Ovary (tissue), 7 donors: ENCODE measurements at regions not wholly inside any gene's neighbourhood (a gene's known extent, or its start where the extent isn't known, plus 50 kb on each side); places are given as distances from the start of the nearest gene placed in this dataset.

ENCODE experiments used
- DNase-seq, 5 donors: peaks; one replicate each; pipeline ENCODE4 v3.0.0-alpha.2; 2019 to 2020
- H3K27ac ChIP-seq, 2 donors: fragments of 200-600 bp; one replicate each; pipeline versions ENCODE4 v1.5.1 to v1.8.0; 2019 to 2022
- H3K27me3 ChIP-seq: fragments of 200-600 bp; one replicate; pipeline ENCODE4 v1.8.0; 2022
- H3K36me3 ChIP-seq: fragments of 200-600 bp; sonication (generic); one replicate; pipeline ENCODE4 v1.5.1; 2019
- H3K4me1 ChIP-seq: one replicate; pipeline ENCODE4 v1.8.1; 2013; ENCODE audit warnings: mild to moderate bottlenecking, moderate library complexity; ENCODE audit not compliant: insufficient read depth
- H3K4me3 ChIP-seq: fragments of 200-600 bp; sonication (generic); one replicate; pipeline ENCODE4 v1.5.1; 2017
- H3K9me3 ChIP-seq, 2 donors: fragments of 200-600 bp in 1 of 2; sonication (generic) in 1 of 2; one replicate each; pipeline versions ENCODE4 v1.5.1 to v1.8.1; 2013 to 2019; ENCODE audit warnings: mild to moderate bottlenecking in 1 of 2, moderate library complexity in 1 of 2
- CTCF ChIP-seq, 3 donors: fragments of 450-650 bp in 2 of 3; fragments of 200-600 bp in 1 of 3; IDR thresholded peaks; one replicate each; pipeline versions ENCODE4 v1.5.1 to v1.8.0; 2016 to 2022; ENCODE audit warnings: antibody characterized with exemption in 3 of 3, mild to moderate bottlenecking in 1 of 3
- EP300 ChIP-seq: sonication (generic); formaldehyde crosslinking; IDR thresholded peaks from one replicate; pipeline ENCODE4 v1.6.1; 2017; ENCODE audit warnings: antibody characterized with exemption
- POLR2A ChIP-seq: fragments of 450-650 bp; IDR thresholded peaks from one replicate; pipeline ENCODE4 v1.6.1; 2017; ENCODE audit warnings: antibody characterized with exemption, mild to moderate bottlenecking, moderate library complexity
- WGBS, 3 donors: extraction: QIAGEN DNeasy Blood & Tissue Kit in 1 of 3; methylation state at CpG; one replicate each; pipeline versions ENCODE4 v1.1.5 to v1.1.7; 2013 to 2017; 5-methylcytosine and 5-hydroxymethylcytosine counted together
- intact Hi-C, 4 donors: fragments of 100-400 bp; cut with DNase I; formaldehyde crosslinking; loops; one replicate each; pipeline versions ENCODE4 v1.11.0 to v1.15.1; 2022 to 2023
- donor health status: DM: no; HTN: no; CAD: no; lungs with moderate emphysema.
- donor health status: DM: no; HTN: no; CAD: no.
- donor health status: Bipolar disorder and iron deficiency.
- donor health status: DM: no; HTN: no; CAD: no.
- donor health status: DM: yes; HTN: yes; CAD: no.

- intact Hi-C loops: no loop called here
- WGBS, 3 donors: 81 to 85% (median 83%) methylated on average over 2 of the region's 2 CpGs
- H3K9me3 ChIP-seq: no peaks in the 10 kb centered on the region
Observed at GRCh38 chr3:181572432-181572831, 139.3 kb upstream of the SOX2 start.

GRCh38 chr3:181570472-181570871 is 141.3 kb upstream of the SOX2 start:
- 75 to 82% (median 76%) methylated on average over 3 of the region's 3 CpGs for WGBS, 3 donors
- no peaks in the 10 kb centered on the region for H3K27me3 ChIP-seq
- no peak overlapping the region for H3K4me3 ChIP-seq
- intact Hi-C loops: no loop called here
- no peaks in the 10 kb centered on the region for H3K4me1 ChIP-seq
- DNase-seq: no peak
- no peak overlapping the region for H3K27ac ChIP-seq
- no peaks in the 10 kb centered on the region for H3K36me3 ChIP-seq
- no peak for TF ChIP-seq EP300
- TF ChIP-seq POLR2A: no peak
- TF ChIP-seq CTCF (IDR thresholded peaks at IDR 0.05): no peak
- no peaks in the 10 kb centered on the region for H3K9me3 ChIP-seq

More at GRCh38 chr3:181572432-181572831, 139.3 kb upstream of the SOX2 start:
- no peaks in the 10 kb centered on the region for H3K27me3 ChIP-seq
- no peak for TF ChIP-seq EP300
- TF ChIP-seq POLR2A: no peak
- no peak for TF ChIP-seq CTCF (IDR thresholded peaks at IDR 0.05)
- no peak overlapping the region for H3K4me3 ChIP-seq
- DNase-seq: no peak
- no peaks in the 10 kb centered on the region for H3K4me1 ChIP-seq
- no peak overlapping the region for H3K27ac ChIP-seq
- no peaks in the 10 kb centered on the region for H3K36me3 ChIP-seq

GRCh38 chr3:181569356-181569940 is 142.3 kb upstream of the SOX2 start:
- WGBS, 3 donors: 60 to 74% (median 61%) methylated on average over 3 of the region's 3 CpGs
- no peak for DNase-seq
- no peak overlapping the region for H3K27ac ChIP-seq
- TF ChIP-seq POLR2A: no peak
- no peak for TF ChIP-seq EP300
- no peak for TF ChIP-seq CTCF (IDR thresholded peaks at IDR 0.05)
- H3K4me1 ChIP-seq: no peaks in the 10 kb centered on the region
- intact Hi-C loops: no loop called here
- no peaks in the 10 kb centered on the region for H3K27me3 ChIP-seq
- H3K9me3 ChIP-seq: no peaks in the 10 kb centered on the region
- H3K4me3 ChIP-seq: no peak overlapping the region
- no peaks in the 10 kb centered on the region for H3K36me3 ChIP-seq

GRCh38 chr3:181568693-181569092 is 143.0 kb upstream of the SOX2 start:
- H3K36me3 ChIP-seq: no peaks in the 10 kb centered on the region
- WGBS, 3 donors: 60 to 64% (median 62%) methylated on average over 3 of the region's 3 CpGs
- no peak overlapping the region for H3K4me3 ChIP-seq
- DNase-seq: no peak
- no peak for TF ChIP-seq EP300
- TF ChIP-seq CTCF (IDR thresholded peaks at IDR 0.05): no peak
- no peak for TF ChIP-seq POLR2A
- H3K27ac ChIP-seq: no peak overlapping the region
- intact Hi-C loops: no loop called here
- H3K9me3 ChIP-seq: no peaks in the 10 kb centered on the region
- no peaks in the 10 kb centered on the region for H3K4me1 ChIP-seq
- H3K27me3 ChIP-seq: no peaks in the 10 kb centered on the region
